Brain pericyte (primary cell): ENCODE measurements at regions not wholly inside any gene's neighbourhood (a gene's known extent, or its start where the extent isn't known, plus 50 kb on each side); places are given as distances from the start of the nearest gene placed in this dataset.
A peak's percentile ranks its signal among the peaks of the same experiment; 100 is the strongest.

Source experiments
- DNase-seq: peaks from one replicate; pipeline ENCODE4 v3.0.0-alpha.2; 2012; ENCODE audit warnings: low read depth, low spot score

DNA sequence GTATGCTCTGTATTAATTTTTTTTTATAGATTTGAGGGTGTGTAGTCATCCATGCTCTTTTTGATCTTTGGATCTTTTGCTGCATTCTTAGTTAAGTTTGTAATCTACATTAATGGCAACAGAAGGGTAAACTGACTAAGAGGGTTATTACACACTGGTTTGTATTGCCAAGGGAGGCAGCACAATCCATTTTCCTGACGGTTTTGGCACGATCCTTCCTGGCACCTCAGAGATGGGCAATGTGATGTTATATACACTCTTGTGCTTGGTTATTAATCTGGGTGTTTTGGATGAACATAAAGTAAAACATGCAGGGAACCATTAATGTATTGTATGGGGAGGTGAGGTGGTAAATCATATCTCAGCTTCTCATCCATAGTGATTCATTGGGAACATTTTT, 98.8 kb upstream of the SLC38A2 start:
- no peak for DNase-seq

DNA sequence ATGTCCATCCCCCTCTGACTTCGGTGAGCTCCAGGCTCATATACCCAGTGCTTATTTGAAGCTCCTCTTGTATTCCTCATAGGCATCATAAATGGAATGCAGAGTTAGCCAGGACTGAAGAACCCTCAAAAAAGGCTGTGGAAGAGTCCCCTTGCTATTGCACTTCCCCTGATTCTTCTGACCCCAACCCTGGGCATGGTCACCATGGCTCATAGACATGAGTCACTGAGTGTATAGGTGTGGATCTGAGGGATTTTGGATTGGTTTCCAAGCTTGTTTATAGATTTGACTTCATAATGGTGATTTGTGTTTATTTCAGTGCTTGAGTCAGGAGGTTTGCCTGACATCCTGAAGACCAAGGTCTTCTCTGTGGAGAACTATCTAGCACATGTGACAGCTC, 98.4 kb upstream of the SLC38A2 start:
- DNase-seq, result no peak

DNA sequence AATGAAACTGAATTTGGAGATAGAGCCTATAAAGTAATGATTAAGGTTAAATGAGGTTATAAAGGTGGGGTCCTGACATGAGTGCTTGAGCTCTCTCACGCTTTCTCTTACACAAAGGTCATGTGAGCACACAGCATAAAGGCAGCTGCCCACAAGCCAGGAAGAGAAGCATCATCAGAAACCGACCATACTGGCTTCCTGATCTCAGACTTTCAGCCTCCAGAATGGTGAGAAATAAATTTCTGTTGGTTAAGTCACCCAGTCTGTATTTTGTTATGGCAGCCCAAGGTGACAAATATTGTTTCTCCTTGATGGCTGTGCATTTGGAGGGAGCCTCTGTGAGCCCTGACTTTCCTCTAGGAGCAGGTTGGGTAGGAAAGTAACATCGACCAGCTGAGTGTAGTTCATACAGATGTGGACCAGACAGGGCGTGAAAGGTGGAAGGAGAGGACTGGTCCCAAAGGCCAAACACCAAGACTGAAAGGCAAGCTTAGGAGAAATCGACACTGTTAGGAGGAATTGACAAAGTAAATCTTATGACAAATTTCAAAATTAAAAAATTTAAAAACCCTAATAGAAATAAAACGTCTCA, 97.6 kb upstream of the SLC38A2 start:
- DNase-seq, result no peak

DNA sequence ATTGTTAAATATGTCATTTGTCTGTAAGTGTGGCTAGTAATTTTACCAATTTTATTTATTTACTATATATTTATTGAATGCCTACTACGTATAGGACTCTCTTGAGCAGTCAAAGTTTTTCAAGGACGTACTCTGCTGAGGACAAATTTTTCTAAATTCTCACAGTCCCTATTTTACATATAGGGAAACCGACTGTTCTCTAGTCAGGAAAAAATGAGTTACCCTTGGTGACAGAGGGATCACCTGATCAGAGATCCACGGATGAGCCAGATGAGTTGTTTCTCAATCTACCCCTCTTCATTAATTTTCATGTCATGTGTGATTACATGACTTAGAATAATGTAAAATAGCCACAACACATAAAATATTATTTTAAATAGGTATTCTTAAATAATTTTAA, 96.2 kb upstream of the SLC38A2 start:
- DNase-seq, result no peak

DNA sequence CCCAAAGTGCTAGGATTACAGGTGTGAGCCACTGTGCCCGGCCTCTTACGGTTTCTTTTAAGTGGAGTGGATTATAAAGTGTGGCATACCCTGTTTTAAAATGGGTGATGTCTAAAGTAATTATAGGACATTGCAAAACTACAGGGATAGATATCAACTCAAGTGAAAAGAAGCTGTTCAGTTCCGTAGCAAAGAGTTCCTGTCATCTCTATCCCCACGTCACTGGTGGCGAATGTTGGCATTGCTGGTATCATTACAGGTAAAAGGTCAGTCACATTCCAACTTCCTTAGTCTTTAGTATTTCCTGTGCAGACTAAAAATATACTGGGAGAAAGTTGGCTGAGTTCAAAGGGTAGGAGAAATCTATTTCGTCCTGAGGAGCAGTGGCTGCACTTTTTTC, 95.6 kb upstream of the SLC38A2 start:
- DNase-seq, result no peak

DNA sequence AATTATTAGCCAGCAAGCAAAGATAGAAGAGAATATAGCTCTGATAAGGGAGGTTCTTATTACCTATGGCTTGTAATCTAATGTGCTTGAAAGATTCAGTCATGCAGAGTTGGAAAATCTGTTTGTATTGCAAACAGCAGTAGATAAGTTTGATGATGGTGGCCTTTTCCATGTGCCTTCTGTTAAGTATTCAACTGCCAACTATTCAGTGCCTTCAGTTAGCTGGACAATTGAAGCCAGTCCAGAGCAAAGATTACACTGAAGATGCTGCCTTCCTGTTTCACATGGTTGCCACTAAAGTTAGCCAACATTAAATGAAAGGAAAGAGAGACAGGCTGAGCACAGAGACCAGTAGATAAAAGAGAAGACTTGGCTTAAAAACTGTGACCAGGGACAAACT, 92.7 kb upstream of the SLC38A2 start:
- no peak for DNase-seq

DNA sequence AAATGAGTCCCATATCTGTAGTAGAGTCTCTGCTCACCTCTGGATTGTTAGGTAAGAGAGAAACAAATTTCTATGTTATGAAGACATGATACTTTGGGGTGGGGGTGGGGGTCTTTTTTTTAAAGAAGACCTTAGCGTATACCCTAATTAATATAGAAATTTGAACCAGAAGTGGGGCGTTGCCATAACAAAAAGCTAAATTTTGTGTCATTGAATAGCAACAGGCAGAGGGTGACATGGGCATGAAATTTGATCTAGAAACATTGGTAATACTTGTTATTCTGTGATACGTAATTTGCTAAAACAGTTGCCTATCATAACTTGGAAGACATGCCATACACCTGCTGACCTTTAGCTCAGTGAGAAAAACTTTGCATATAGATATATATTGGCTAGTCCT, 92.3 kb upstream of the SLC38A2 start:
- no peak for DNase-seq

DNA sequence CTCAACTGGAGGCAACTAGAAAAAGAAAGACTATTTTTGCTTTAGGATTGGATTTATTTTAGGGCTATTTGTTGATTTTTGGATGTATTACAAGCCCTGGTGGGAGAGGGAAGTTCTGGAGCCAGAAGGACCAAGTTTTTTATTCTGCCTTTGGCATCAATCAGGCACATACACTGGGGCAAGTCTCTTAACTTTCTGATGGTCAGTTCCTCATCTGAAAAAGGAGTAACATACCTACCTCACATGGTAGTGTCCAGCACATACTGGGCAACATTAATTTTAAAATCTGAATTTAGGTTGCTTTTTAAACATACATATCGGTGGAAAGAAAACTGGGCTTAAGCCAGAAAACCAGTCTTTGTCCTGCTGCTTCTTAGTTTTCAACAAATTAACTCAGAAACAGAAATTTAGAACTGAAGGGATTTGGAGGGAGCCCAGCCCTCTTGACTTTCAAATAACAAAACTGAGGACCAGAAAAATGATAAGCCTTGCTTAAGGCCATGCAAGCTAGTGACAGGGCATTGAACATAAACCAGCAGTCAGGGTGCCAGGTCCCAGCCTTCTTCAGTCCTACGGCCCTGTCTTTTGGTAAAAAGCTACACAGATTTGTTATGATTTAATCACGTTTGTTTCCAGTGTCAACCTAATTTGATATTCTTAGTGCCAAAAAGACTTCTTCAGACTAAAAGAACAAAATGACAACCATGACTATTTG, 90.2 kb upstream of the SLC38A2 start:
- no peak for DNase-seq

DNA sequence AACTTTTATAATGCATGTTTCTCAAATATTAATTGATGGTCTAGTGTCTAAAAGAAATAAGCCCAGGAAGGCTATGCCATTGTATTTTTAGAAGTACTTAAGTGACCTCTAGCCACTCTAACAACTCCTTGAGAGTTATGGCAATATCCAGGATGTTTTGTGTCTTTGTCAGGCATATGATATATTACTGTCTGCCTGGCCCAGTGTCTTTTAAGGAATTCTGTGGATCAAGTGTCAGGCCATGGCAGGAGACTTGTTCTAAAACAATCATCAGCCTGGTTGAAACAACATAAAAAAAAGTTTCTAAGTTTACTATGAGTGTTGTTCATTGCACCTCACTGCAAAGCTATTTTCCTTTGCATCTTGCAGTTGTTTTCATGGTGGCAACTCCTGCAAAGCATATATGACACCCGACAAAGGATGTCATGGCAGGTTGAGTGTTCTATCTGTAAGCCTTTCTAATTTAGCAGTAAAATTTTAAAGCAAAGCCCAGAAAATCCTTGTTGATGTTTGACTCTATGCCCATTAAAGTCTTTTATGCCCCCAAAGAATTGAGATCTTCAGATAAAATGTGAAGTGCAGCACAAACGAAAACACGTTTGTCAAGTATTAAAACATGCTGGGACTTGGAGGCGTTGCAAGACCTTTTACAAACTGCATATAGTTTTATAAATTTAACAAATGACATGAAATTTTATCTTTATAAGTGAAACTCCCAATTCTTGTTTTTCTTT, 89.5 kb upstream of the SLC38A2 start:
- no peak for DNase-seq

DNA sequence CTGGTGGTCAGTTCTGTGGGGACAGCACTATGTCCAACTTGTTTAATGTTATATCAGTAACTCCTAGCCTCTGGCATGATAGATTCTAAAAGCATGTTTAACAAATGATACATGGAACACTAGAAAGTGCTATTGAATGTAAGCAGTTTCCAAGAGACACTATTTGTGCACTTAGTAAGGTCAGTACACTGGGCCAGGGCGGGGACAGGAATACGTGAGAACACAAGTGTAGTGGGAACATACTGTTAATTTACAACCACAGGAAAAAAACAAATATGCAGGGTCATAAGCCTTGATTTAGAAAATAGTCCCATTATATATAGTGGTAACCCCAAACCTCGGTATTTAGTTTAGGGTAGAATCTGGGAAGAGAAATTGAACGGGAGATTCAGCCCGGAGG, 88.9 kb upstream of the SLC38A2 start:
- DNase-seq, result no peak

DNA sequence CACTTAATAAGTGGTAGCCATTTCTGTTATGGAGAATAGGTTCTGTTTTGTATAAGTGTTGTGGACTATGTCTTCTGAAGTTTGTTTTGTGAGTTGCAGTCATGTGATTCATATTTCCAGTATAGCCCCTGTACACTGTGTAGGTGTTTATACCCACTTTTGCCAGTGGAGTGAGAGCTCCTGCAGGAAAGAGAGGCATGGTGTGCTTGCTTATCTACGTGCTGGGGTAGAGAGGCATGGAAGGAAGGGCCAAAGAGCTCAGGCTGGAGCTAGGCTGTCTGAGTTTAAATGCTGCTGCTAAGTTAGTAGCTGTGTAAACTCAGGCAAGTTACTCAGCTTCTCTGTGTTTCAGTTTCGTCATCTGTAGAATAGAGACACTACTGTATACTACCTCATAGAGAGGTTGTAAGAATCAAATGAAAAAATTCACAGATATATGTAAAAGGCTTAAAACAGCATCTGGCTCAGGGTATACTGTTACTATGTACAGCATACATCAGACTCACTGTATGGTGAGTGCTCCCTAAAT, 88.2 kb upstream of the SLC38A2 start:
- no peak for DNase-seq

DNA sequence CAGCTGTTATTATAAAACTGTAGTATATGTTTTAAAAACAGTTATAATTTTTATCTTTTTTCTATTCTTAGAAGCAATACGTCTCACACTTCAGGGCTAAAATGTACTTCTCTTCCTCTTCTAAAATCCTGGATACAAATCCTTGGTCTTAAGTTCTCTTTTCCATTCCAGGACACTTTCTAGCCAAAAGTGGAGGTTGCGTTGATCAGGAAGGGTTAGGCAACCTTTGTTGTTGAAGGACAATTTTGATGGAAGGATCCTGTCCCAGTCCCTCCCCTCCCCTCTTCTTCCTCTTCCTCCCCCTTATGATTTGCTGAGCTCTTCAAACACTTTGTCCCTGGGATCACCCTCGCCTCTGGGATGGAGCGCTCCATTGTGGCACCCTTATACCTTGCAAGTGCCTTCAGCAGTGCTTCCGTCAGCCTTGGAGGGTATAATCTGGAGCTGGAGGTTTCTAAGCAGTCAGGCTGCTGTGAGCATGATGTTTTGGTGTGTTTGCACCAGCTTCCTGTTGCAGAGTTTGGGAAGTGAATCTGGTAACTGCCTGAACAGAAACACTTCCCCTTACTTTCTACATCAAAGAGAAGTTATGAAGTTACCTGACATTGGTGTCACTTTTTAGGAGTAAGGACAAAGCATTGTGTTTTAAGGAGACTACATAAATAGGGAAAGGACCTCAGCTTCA, 87.4 kb upstream of the SLC38A2 start:
- DNase-seq, result no peak

DNA sequence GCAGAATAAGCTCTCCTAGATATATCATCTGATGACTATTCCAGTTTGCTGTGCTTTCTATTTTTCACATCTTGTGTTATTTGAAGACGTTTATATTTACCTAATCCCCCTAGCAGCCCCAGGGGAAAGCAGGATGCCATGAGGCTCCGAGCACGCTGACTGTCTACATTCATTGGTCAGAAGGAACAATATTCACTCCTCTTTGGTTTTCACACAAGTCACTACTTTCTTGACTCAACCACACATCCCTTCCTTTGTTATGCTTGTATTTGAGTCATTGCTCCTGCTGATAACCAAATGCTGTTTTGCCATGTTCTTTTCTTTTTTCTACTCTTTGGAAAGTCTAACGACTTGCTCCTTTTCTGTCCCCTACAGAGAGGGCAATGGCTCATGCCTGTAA, 86.5 kb upstream of the SLC38A2 start:
- DNase-seq, result peak; percentile 95

DNA sequence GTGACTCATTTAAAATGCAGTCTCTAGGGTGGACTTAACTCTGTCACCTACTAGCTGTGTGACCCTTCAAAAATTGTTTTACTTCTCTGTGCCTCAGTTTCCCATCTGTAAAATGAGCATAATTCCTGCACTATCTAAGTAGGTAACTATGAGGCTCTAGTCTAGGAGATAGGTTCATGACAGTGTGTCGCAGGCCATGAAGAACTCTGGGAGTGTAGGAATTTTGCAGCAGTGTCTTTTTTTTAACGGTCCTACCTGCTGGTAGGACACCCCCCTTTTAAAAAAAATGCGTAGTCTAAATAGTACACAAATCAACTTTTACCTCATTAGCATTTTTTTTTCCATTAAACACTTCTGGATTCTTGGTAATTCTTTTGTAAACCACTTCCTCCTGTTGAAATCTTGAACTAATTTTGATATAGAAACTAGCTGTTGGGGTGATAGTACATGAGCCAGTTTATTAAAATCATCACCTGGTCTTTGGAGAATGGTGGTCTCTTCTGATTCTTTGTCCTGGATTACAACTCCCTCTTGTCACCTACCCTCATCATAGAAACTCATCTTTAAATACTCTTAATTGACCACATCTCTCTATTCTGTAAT, 86.0 kb upstream of the SLC38A2 start:
- DNase-seq, result no peak

DNA sequence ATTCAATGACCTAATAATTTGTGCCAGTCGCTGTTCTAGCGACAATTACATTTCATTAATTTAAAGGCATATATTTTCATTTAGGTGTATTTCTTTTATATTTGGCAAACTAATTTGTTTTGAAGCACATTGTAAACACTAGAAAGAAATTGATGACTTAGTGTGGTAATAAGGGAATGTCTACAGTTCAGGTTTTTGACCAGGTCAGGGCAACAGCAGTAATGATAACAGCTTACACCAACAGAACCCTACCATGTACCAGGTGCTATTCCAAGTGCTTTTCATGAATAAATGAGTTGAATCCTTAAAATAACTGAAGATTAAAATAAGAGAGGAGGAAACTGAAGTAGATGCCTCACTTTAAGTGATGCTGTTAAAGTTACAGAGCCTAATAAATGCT, 85.4 kb upstream of the SLC38A2 start:
- no peak for DNase-seq

DNA sequence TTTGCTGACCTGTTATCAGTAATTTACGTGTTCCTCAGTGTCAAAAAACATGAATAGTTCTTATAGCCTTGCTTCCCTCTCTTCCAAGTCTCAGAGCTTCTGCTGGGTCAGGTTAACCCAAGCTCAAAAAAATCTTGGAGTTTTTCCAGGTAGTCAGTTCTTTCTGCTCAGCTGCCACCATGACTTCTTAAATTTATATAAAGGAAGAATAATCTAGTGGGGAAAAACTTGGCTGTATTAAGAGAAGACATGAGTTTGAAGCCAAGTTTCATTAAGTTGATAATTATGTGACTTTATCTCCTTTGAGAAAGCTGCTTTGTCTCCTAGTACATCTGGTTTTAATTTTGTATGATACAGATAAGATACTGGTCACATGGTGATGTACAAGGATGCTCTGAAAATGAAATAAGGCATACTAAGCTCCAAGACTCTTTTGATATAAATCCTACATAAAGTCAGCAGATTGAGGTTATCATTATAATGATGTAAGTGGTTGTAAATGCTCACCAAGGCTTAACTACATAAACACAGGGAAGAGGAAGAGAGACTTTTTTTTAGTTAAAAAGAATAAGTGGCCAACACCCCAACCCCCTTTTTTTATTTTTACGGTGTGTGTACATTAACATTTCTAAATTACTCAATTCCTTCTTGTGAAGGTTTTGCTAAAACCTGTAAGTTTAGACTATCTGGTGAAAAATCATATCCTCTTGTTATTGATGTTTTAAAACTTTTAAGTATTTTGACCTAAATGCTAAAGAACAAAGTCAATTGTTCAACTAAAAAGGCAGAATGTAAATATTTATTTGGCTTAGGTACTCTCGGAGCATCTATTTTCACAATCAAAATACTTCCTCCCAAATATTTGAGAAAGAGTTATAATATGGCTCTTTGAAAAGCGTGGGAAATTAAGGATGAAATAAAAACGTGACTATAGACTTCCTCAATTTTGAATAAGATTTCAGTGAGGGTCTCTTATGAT, 84.1 kb upstream of the SLC38A2 start:
- no peak for DNase-seq

DNA sequence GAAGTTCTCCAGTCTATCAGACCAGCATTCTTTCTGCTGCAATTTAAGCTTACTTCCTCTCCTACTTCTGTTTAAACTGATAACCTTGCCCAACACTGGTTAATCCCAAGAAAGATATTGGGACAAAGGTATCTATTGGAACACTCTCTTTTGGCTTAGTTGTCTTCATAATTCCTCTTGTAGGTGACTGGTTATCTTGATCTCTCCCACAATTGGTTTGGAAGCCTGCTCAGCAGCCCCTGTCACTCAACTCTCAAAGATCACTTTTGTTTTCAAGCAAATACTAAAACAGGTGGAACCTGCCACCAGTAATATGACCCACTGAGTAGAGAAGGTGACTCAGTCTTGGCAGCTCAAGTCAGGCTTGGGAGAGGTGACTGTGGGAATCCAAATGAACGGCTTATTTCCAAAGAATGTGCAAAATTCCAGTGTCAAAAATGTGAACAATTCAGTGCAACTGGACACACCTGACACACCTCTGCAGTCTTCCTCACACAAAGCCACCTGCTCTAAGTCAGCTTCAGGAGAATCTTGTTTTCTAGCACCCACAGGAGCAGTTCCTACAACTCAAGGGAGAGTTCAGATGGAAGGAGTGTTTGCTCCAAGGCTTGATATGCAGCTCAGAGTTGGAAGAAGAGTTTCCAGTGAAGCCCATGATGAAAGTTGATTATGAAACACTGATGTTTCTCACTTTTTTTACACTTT, 83.2 kb upstream of the SLC38A2 start:
- no peak for DNase-seq

DNA sequence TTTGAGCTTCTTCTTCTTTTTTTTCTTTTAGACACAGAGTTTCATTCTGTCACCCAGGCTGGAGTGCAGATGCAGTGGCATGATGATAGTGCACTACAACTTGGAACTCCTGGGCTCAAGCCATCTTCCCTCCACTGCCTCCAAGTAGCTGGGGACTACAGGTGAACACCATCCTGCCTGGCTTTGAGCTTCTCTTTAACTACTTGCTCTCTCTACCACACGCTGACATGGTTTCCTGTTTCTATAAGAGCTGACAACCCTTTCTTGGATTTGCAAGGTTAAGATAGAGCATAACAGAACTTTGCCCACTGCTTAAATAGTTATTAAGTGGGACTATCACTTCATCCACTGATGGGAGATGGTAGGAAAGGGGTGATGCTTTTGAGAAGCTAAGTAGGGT, 82.4 kb upstream of the SLC38A2 start:
- DNase-seq, result no peak

DNA sequence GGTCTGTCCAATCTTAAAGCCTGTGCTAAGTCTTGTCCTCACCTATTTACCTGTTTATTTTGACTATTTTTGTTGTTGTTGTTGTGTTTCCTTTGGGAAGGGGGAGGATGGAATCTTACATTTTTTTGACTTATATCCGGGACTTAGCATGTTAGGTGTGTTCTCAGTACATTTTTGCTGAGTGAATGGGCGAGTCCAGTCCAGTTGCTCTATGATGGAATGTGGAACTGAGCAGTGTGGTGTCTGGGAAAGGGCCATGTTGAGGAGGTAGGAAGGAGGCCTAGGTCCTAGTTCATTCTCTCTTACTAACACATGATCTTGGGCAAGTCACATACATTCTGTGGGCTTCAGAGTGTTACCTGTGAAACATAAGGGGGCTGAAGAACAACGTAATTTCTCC, 80.9 kb upstream of the SLC38A2 start:
- DNase-seq, result no peak

DNA sequence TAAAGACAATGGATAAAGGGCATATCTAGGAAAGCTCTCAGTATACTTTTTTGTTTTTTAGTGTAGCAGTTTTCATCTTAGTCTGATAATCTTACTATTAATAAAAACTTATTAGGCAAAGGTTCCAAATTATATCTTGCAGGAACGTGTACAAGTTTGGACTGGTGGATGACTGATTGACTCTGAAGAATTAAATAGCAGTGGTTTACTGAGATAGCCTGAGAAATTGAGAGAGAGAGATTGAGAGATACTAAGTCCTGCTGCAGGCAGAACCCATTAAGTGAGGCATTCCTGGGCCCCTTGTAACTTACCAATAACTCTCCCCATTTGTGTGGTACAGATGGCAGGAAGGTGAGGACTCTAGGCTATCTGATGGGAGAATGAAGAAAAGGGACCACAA, 80.2 kb upstream of the SLC38A2 start:
- no peak for DNase-seq
